Panc1 (cell line): ENCODE measurements at regions not wholly inside any gene's neighbourhood (a gene's known extent, or its start where the extent isn't known, plus 50 kb on each side); places are given as distances from the start of the nearest gene placed in this dataset.

Source experiments
- ATAC-seq: fragments of 200-7000 bp; cut with Tn5 transposase; 2 replicates; pipeline ENCODE4 v1.9.1; 2020; ENCODE audit warnings: mild to moderate bottlenecking, moderate library complexity
- BruUV-seq: library from RNA; stranded (reverse); fragments of 400-500 nt; replicated peaks from 2 replicates; lab custom pipeline; 2021; lab: Mats Ljungman, UMichigan
- CTCF ChIA-PET: fragments of 300-600 bp; sonication (Branson Sonifier 250); formaldehyde crosslinking; loops from one replicate; lab custom pipeline; 2022; ENCODE audit warnings: antibody characterized with exemption; lab: Charles Lee
- POLR2A ChIA-PET: fragments of 300-600 bp; sonication (Branson Sonifier 250); formaldehyde crosslinking; loops from one replicate; lab custom pipeline; 2022; ENCODE audit warnings: antibody characterized with exemption; lab: Charles Lee
- DNase-seq: peaks from one replicate; pipeline ENCODE4 v3.0.0-alpha.2; 2010; ENCODE audit warnings: low read depth, low spot score
- H3K27ac ChIP-seq: 2 replicates; pipeline ENCODE4 v1.5.1; 2011; ENCODE audit warnings: mild to moderate bottlenecking, low read length, inconsistent platforms
- H3K27me3 ChIP-seq: fragments of 200-500 bp; sonication (Bioruptor generic); 2 replicates; pipeline ENCODE4 v1.6.0; 2014; ENCODE audit warnings: low read length, inconsistent platforms; ENCODE audit not compliant: control insufficient read depth, insufficient read depth
- H3K36me3 ChIP-seq: fragments of 200-500 bp; sonication (Bioruptor generic); 2 replicates; pipeline ENCODE4 v1.5.1; 2014; ENCODE audit warnings: inconsistent platforms, mild to moderate bottlenecking, low read length, moderate library complexity; ENCODE audit not compliant: control insufficient read depth, insufficient read depth
- H3K4me1 ChIP-seq: 2 replicates; pipeline ENCODE4 v1.5.1; 2011; ENCODE audit warnings: inconsistent platforms, mild to moderate bottlenecking, low read length, moderate library complexity; ENCODE audit not compliant: control insufficient read depth, insufficient read depth
- H3K4me3 ChIP-seq, 2 experiments: 2 replicates each; pipeline ENCODE4 v1.5.1; 2011 to 2012; ENCODE audit warnings: low read depth in 2 of 2, low read length in 2 of 2, mild to moderate bottlenecking in 2 of 2, inconsistent platforms in 1 of 2, moderate library complexity in 1 of 2
- H3K9me3 ChIP-seq: fragments of 200-500 bp; sonication (Bioruptor generic); 2 replicates; pipeline ENCODE4 v1.5.1; 2014; ENCODE audit warnings: low read depth, mild to moderate bottlenecking, inconsistent platforms, low read length, moderate library complexity; ENCODE audit not compliant: control insufficient read depth, insufficient read depth
- POLR2AphosphoS5 ChIP-seq: IDR thresholded peaks from 2 replicates; pipeline ENCODE4 v1.6.1; 2012; ENCODE audit warnings: mild to moderate bottlenecking, low read depth, low read length, moderate library complexity
- SIN3A ChIP-seq: IDR thresholded peaks from 2 replicates; pipeline ENCODE4 v1.6.1; 2012; ENCODE audit warnings: low read depth, mild to moderate bottlenecking, low read length, moderate library complexity, borderline replicate concordance; ENCODE audit not compliant: insufficient read depth
- TCF7L2 ChIP-seq: IDR thresholded peaks from 2 replicates; pipeline ENCODE4 v1.6.1; 2011; ENCODE audit warnings: mild to moderate bottlenecking, low read depth, low read length, inconsistent platforms
- in situ Hi-C: cut with HindIII; loops from 2 replicates; pipeline ENCODE4 v1.10.0; 2016; ENCODE audit warnings: low sequenced_read_pairs, low pct_unique_long_range_greater_than_20kb
- intact Hi-C: fragments of 100-400 bp; cut with micrococcal nuclease; formaldehyde crosslinking; loops from one replicate; pipeline ENCODE4 v1.10.0; 2022; ENCODE audit not compliant: unreplicated experiment
- TF ChIP-seq, protein P1 (sequence below), 2 experiments: IDR thresholded peaks; 2 replicates each; pipeline ENCODE4 v1.6.1; 2011 to 2012; ENCODE audit warnings: low read depth in 2 of 2, control low read depth in 1 of 2, low read length in 1 of 2, mild to moderate bottlenecking in 1 of 2, moderate library complexity in 1 of 2; ENCODE audit not compliant: insufficient read depth in 1 of 2
- TF ChIP-seq, protein P2 (sequence below): fragments of 450-650 bp; IDR thresholded peaks from 2 replicates; pipeline ENCODE4 v1.5.1; 2017; ENCODE audit warnings: mild to moderate bottlenecking

DNA sequence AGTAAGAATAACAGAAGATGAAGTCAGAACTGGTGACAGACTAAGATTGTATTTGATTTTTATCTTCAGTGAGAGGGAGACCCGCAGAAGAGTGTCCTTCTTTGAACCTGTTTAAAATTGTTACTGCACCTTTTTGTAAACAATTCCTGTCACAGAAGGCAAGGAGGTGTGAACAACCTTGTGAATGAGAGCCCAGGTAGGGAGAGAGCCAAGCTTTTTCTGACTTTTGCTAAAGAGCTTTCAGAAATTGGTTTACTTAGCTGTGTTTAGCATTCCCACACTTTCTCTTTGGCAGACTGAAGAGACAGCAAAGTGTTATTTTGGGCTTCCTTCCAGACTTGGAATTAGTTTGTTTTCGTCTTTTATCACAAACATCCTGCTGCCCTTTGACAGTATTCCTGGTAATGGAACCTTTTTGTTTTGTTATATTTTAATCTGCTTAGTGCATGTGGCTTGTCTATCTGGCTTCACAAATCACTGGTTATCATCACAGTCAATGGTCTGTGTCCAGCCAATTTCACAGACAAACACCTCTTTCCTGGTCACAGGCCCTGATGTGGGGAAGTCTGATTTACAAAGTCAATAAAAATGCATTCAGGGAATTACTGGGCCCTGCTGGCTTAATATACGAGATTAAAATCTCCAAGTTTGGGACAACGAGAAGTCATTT lies 85.7 kb upstream of the HS3ST2 start:
- ATAC-seq (no peak), DNase-seq (no peak)
- H3K9me3 ChIP-seq: no peaks in the 10 kb centered on the region
- TF ChIP-seq TCF7L2 (no peak), POLR2AphosphoS5 (no peak), SIN3A (no peak)
- TF ChIP-seq, protein P1, sequence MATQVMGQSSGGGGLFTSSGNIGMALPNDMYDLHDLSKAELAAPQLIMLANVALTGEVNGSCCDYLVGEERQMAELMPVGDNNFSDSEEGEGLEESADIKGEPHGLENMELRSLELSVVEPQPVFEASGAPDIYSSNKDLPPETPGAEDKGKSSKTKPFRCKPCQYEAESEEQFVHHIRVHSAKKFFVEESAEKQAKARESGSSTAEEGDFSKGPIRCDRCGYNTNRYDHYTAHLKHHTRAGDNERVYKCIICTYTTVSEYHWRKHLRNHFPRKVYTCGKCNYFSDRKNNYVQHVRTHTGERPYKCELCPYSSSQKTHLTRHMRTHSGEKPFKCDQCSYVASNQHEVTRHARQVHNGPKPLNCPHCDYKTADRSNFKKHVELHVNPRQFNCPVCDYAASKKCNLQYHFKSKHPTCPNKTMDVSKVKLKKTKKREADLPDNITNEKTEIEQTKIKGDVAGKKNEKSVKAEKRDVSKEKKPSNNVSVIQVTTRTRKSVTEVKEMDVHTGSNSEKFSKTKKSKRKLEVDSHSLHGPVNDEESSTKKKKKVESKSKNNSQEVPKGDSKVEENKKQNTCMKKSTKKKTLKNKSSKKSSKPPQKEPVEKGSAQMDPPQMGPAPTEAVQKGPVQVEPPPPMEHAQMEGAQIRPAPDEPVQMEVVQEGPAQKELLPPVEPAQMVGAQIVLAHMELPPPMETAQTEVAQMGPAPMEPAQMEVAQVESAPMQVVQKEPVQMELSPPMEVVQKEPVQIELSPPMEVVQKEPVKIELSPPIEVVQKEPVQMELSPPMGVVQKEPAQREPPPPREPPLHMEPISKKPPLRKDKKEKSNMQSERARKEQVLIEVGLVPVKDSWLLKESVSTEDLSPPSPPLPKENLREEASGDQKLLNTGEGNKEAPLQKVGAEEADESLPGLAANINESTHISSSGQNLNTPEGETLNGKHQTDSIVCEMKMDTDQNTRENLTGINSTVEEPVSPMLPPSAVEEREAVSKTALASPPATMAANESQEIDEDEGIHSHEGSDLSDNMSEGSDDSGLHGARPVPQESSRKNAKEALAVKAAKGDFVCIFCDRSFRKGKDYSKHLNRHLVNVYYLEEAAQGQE (IDR thresholded peaks at IDR 0.05; ENCODE audit: insufficient read depth in 1 of 2, low read depth in 2 of 2, low read length in 1 of 2): no peak
- TF ChIP-seq, protein P2, sequence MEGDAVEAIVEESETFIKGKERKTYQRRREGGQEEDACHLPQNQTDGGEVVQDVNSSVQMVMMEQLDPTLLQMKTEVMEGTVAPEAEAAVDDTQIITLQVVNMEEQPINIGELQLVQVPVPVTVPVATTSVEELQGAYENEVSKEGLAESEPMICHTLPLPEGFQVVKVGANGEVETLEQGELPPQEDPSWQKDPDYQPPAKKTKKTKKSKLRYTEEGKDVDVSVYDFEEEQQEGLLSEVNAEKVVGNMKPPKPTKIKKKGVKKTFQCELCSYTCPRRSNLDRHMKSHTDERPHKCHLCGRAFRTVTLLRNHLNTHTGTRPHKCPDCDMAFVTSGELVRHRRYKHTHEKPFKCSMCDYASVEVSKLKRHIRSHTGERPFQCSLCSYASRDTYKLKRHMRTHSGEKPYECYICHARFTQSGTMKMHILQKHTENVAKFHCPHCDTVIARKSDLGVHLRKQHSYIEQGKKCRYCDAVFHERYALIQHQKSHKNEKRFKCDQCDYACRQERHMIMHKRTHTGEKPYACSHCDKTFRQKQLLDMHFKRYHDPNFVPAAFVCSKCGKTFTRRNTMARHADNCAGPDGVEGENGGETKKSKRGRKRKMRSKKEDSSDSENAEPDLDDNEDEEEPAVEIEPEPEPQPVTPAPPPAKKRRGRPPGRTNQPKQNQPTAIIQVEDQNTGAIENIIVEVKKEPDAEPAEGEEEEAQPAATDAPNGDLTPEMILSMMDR: no peak
- in situ Hi-C loops (no loop called here), intact Hi-C loops (no loop called here)
- no peaks in the 10 kb centered on the region for H3K4me1 ChIP-seq
- ChIA-PET POLR2A (no interaction called here), CTCF (no interaction called here)
- peaks cover 19% of the 10 kb centered on the region for H3K27me3 ChIP-seq
- no peaks in the 10 kb centered on the region for H3K36me3 ChIP-seq
- no peak overlapping the region for H3K4me3 ChIP-seq
- no TSS peak for BruUV-seq
- no peak overlapping the region for H3K27ac ChIP-seq

DNA sequence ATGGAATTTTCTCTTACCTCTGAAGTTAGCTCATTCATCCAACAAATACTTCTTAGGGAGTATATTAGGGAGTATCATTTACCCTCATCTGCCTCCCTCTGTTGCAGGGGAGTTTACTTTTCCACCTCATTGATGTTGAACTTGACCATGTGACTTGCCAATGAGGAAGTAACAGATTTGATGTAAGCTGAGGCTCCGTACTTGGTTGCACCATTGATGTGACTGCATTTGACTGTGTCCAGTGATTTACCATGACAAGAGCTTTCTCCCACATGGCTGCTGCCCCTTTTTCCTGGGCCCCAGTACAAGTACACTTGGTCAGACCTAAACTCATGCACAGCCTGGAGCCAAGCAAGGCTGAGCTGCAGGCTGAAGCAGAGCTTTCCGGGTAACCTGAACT lies 81.6 kb upstream of the HS3ST2 start:
- intact Hi-C loops (no loop called here), in situ Hi-C loops (no loop called here)
- Histone ChIP-seq H3K27me3 (peaks cover 18% of the 10 kb centered on the region), H3K4me3 (no peak overlapping the region), H3K4me1 (no peaks in the 10 kb centered on the region), H3K27ac (no peak overlapping the region), H3K9me3 (no peaks in the 10 kb centered on the region), H3K36me3 (no peaks in the 10 kb centered on the region)
- ATAC-seq: no peak
- CTCF ChIA-PET: no interaction called here
- no peak for DNase-seq
- TF ChIP-seq, protein P2: no peak
- POLR2A ChIA-PET: no interaction called here
- BruUV-seq: no TSS peak
